Ectodermal cell (in vitro differentiated cells): ENCODE measurements at regions not wholly inside any gene's neighbourhood (a gene's known extent, or its start where the extent isn't known, plus 50 kb on each side); places are given as distances from the start of the nearest gene placed in this dataset.

Experiments used
- H3K27ac ChIP-seq: 2 replicates; pipeline ENCODE4 v1.7.0; 2013; ENCODE audit warnings: mild to moderate bottlenecking, low read depth, low read length; ENCODE audit not compliant: insufficient read depth, poor library complexity, severe bottlenecking
- H3K27me3 ChIP-seq: 2 replicates; pipeline ENCODE4 v1.7.0; 2013; ENCODE audit warnings: mild to moderate bottlenecking, low read length; ENCODE audit not compliant: insufficient read depth, control insufficient read depth, poor library complexity, severe bottlenecking
- H3K36me3 ChIP-seq: one replicate; pipeline ENCODE4 v1.7.0; 2013; ENCODE audit warnings: low read length; ENCODE audit not compliant: control insufficient read depth, insufficient read depth
- H3K4me1 ChIP-seq: one replicate; pipeline ENCODE4 v1.7.0; 2013; ENCODE audit warnings: low read length; ENCODE audit not compliant: control insufficient read depth, insufficient read depth
- H3K4me3 ChIP-seq: 2 replicates; pipeline ENCODE4 v1.7.0; 2013; ENCODE audit warnings: low read depth, low read length, control low read depth; ENCODE audit not compliant: insufficient read depth
- H3K9me3 ChIP-seq: 2 replicates; pipeline ENCODE4 v1.7.0; 2013; ENCODE audit warnings: mild to moderate bottlenecking, low read length, moderate library complexity; ENCODE audit not compliant: control insufficient read depth
- WGBS, 2 experiments: methylation state at CpG; one replicate each; pipeline ENCODE4 v1.1.7; 2013; ENCODE audit warnings: missing lambda C conversion rate in 2 of 2; 5-methylcytosine and 5-hydroxymethylcytosine counted together

DNA sequence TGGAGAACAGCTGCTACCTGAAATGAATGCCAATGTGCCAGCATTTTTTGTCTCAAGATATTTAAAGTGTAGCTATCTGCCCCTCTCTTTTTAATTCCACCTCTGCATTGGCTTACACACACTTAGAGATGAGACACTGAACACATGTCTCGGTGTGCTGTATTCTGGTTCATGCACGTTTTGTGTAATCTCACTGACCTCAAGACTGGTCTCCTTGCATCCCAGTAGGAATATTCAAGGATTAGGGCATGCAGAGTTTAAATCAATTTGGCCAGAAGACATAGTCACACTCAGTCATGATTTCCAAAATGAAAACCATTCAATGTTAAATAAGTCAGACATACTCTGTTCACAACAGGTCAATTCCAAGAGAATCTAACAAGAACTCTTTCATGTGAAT, 561.8 kb upstream of the TUSC1 start:
- H3K4me1 ChIP-seq = no peaks in the 10 kb centered on the region
- 90 to 92% methylated on average over 2 of the region's 2 CpGs for WGBS, 2 experiments
- no peaks in the 10 kb centered on the region for H3K36me3 ChIP-seq
- H3K4me3 ChIP-seq = no peak overlapping the region
- no peaks in the 10 kb centered on the region for H3K9me3 ChIP-seq
- H3K27me3 ChIP-seq = no peaks in the 10 kb centered on the region
- no peak overlapping the region for H3K27ac ChIP-seq

DNA sequence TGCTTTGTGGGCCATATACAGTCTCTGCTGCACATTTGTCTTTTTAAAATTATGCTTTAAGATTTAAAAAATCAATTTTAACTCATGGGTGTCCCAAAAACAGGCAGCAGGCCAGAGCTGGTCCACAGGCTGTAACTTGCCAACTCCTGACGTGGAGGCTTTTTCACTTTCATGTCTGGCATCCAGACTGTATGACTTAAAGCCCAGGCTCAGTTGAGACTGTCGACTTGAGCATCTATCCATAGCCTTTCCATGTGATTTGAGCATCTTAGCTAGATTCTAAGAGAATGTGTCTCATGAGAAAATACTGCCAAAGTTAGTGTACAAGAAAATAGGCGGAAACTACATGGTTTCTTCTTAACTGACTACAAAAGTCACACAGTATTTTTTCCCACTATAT, 559.0 kb upstream of the TUSC1 start:
- Histone ChIP-seq H3K4me1 (no peaks in the 10 kb centered on the region), H3K36me3 (no peaks in the 10 kb centered on the region), H3K9me3 (no peaks in the 10 kb centered on the region), H3K4me3 (no peak overlapping the region), H3K27ac (no peak overlapping the region), H3K27me3 (no peaks in the 10 kb centered on the region)
- WGBS, 2 experiments = 85 to 97% methylated on average over 3 of the region's 3 CpGs

DNA sequence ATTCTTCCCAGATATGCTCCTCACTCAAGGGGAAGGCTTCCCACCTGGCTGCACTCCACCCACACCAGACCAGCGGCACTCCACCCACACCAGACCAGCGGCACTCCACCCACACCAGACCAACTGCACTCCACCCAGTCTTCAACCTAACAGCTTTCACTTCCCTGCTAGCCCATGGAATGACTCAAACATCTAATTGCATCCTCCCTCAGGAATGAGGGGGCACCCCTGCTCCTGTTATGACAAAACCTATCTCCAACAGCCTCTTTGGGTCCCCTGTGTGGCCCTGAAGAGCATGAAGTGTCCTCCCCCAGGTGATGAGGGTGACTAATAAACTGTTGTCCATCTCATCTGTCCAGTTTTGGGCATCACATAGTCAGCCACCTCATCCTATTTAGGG, 556.6 kb upstream of the TUSC1 start:
- 89 to 91% methylated on average over 2 of the region's 2 CpGs for WGBS, 2 experiments
- Histone ChIP-seq H3K27ac (no peak overlapping the region), H3K4me1 (no peaks in the 10 kb centered on the region), H3K4me3 (no peak overlapping the region), H3K27me3 (no peaks in the 10 kb centered on the region), H3K9me3 (no peaks in the 10 kb centered on the region), H3K36me3 (no peaks in the 10 kb centered on the region)

DNA sequence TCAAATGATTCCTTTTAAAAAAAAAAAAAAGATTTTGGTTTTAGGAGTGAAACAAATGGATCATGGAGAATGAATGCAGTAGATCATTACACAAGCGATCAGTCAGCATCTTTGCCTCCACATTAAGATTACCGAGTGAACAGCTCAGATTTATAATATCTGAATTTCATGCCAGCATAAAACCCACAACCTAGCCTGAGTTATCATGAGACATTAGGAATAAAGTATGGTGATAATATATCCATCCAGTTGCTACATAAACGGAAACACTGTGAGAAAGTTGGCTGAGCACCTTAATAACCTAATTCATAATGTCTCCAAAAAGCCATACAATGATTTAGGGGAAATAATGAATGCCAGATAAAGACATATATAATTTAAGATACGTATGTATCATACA, 553.1 kb upstream of the TUSC1 start:
- 95 to 100% methylated on average over 2 to 3 of the region's 4 CpGs for WGBS, 2 experiments
- Histone ChIP-seq H3K4me3 (no peak overlapping the region), H3K9me3 (no peaks in the 10 kb centered on the region), H3K27ac (no peak overlapping the region), H3K4me1 (no peaks in the 10 kb centered on the region), H3K27me3 (no peaks in the 10 kb centered on the region), H3K36me3 (no peaks in the 10 kb centered on the region)

DNA sequence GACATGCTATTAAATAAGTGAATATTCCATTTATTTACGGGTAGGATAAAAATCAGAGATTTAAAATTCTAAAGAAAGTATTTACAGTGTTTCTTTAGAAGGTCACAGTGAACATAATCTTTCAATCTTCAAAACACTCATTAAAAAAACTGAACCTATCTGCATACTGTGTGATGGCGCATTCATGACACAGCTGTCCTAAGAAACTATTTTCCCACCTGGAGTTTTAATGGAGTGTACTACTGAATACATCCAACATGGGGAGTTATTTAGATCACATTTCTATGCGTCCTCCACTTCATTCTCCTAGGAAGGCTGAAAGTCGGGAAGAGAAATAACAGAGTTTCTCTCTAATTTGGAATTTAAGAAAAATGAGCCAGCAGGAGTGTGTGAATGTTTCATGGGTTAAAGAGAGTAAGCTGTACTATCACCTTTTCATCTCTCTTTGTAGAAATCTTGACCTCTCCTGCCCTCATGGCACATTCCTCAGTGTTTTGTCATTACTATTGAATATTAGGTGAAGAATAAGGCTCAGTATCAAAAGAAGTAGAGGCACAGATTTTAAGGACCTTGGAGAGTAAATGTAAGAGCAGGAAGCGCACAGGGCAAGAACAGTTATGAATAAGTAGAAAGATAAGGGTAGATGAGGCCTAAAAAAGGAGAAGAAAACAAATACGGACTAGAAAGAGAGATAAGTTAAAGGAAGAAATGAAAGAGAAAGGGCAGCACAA, 551.2 kb upstream of the TUSC1 start:
- Histone ChIP-seq H3K4me1 (no peaks in the 10 kb centered on the region), H3K36me3 (no peaks in the 10 kb centered on the region), H3K27ac (no peak overlapping the region), H3K9me3 (no peaks in the 10 kb centered on the region), H3K27me3 (no peaks in the 10 kb centered on the region), H3K4me3 (no peak overlapping the region)
- WGBS, 2 experiments = 93 to 97% methylated on average over 5 of the region's 6 CpGs

GRCh38 chr9:26228273-26228672, 550.0 kb upstream of the TUSC1 start:
- no peak overlapping the region for H3K4me3 ChIP-seq
- H3K27me3 ChIP-seq = no peaks in the 10 kb centered on the region
- H3K27ac ChIP-seq = no peak overlapping the region
- 75 to 100% methylated on average over 1 to 2 of the region's 2 CpGs for WGBS, 2 experiments
- H3K36me3 ChIP-seq = no peaks in the 10 kb centered on the region
- no peaks in the 10 kb centered on the region for H3K9me3 ChIP-seq
- no peaks in the 10 kb centered on the region for H3K4me1 ChIP-seq

DNA sequence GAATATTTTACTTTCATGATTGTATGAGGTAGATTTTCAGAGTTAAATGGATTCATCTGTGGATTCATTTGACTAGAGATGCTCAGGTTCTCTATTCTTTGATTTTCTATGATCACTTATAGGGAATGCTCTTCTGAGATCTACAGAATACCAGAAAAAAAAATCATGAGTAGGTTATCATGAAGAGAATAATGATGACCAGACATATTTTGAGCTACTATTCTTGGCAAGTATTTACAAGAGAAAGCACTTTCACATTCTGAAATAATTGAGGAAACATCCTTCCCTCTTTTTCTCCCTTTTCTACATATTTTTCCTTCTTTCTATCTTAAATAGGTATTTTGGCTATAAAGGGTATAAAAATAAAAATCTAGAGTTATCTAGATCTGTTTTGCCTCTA, 543.0 kb upstream of the TUSC1 start:
- Histone ChIP-seq H3K36me3 (no peaks in the 10 kb centered on the region), H3K4me3 (no peak overlapping the region), H3K27me3 (no peaks in the 10 kb centered on the region), H3K27ac (no peak overlapping the region), H3K4me1 (no peaks in the 10 kb centered on the region), H3K9me3 (no peaks in the 10 kb centered on the region)

GRCh38 chr9:26220367-26220766, 542.1 kb upstream of the TUSC1 start:
- Histone ChIP-seq H3K27me3 (no peaks in the 10 kb centered on the region), H3K27ac (no peak overlapping the region), H3K4me3 (no peak overlapping the region), H3K4me1 (no peaks in the 10 kb centered on the region), H3K36me3 (no peaks in the 10 kb centered on the region), H3K9me3 (no peaks in the 10 kb centered on the region)

GRCh38 chr9:26219961-26220360, 541.7 kb upstream of the TUSC1 start:
- WGBS, 2 experiments = 89 to 90% methylated on average over 6 to 9 of the region's 9 CpGs

DNA sequence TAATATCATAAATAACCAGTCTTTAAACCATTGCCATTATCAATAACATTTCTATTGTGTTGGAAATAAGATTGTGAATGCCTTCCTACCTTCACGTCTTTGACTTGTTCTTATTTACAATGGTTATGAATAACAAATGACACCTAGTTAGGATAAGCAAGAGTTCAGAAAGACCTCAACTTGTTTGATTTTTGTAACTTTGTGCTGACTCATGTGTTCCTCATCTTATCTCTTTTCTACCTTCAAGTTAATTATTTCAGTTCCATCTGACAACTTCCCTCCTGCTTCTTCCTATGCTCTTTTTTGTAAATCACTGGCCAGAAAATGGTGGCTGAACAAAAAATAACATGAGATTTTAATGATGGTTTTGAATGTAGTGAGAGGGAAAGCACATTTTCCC, 538.5 kb upstream of the TUSC1 start:
- Histone ChIP-seq H3K4me1 (no peaks in the 10 kb centered on the region), H3K9me3 (peaks cover 2% of the 10 kb centered on the region), H3K27ac (no peak overlapping the region), H3K27me3 (no peaks in the 10 kb centered on the region), H3K4me3 (no peak overlapping the region), H3K36me3 (no peaks in the 10 kb centered on the region)
- 100% methylated on average over 1 of the region's 1 CpG; no CpG with 5 or more reads in 1 of the 2 experiments for WGBS, 2 experiments

More at GRCh38 chr9:26219961-26220360, 541.7 kb upstream of the TUSC1 start:
- Histone ChIP-seq H3K27me3 (no peaks in the 10 kb centered on the region), H3K4me1 (no peaks in the 10 kb centered on the region), H3K9me3 (no peaks in the 10 kb centered on the region), H3K27ac (no peak overlapping the region), H3K4me3 (no peak overlapping the region), H3K36me3 (no peaks in the 10 kb centered on the region)
